NCI-H1092 treated with DMSO at 0.1 percent for 48 hours (cell line): ENCODE measurements at regions not wholly inside any gene's neighbourhood (a gene's known extent, or its start where the extent isn't known, plus 50 kb on each side); places are given as distances from the start of the nearest gene placed in this dataset.
A peak's percentile ranks its signal among the peaks of the same experiment; 100 is the strongest.
"Not testable (repeated sequence)": the region's sequence is repeated elsewhere in the genome, so short reads cannot be mapped to it uniquely, and the experiment has no call there.

ENCODE experiments used
- DNase-seq: peaks from one replicate; lab custom pipeline; 2025; lab: John Stamatoyannopoulos, UW

GRCh38 chr1:149635290-149635899, 51.7 kb downstream of the PPIAL4C start:
- not testable (repeated sequence) for DNase-seq

GRCh38 chr1:149636286-149637122, 52.9 kb downstream of the PPIAL4C start:
- DNase-seq, result peak; percentile 33

GRCh38 chr1:149638481-149638880, 54.8 kb downstream of the PPIAL4C start:
- not testable (repeated sequence) for DNase-seq

- not testable (repeated sequence) for DNase-seq
Measured at GRCh38 chr1:149638901-149639658, 55.4 kb downstream of the PPIAL4C start.

GRCh38 chr1:149641179-149641578, 57.5 kb downstream of the PPIAL4C start:
- DNase-seq, result not testable (repeated sequence)

GRCh38 chr1:149644818-149645217, 61.2 kb downstream of the PPIAL4C start:
- DNase-seq, result not testable (repeated sequence)

GRCh38 chr1:149646360-149647017, 62.8 kb downstream of the PPIAL4C start:
- not testable (repeated sequence) for DNase-seq

- DNase-seq, result not testable (repeated sequence)
Measured at GRCh38 chr1:149647018-149647373, 63.3 kb downstream of the PPIAL4C start.

GRCh38 chr1:149657750-149658149, 74.1 kb downstream of the PPIAL4C start:
- DNase-seq, result not testable (repeated sequence)

GRCh38 chr1:149658175-149658574, 74.5 kb downstream of the PPIAL4C start:
- not testable (repeated sequence) for DNase-seq

- DNase-seq, result not testable (repeated sequence)
Measured at GRCh38 chr1:149664624-149665023, 81.0 kb downstream of the PPIAL4C start.

GRCh38 chr1:149665033-149665432, 81.4 kb downstream of the PPIAL4C start:
- DNase-seq, result not testable (repeated sequence)

GRCh38 chr1:149665528-149665927, 81.9 kb downstream of the PPIAL4C start:
- DNase-seq, result not testable (repeated sequence)

GRCh38 chr1:149673231-149673909, 89.7 kb downstream of the PPIAL4C start:
- not testable (repeated sequence) for DNase-seq

GRCh38 chr1:149674921-149675320, 91.3 kb downstream of the PPIAL4C start:
- DNase-seq, result not testable (repeated sequence)

GRCh38 chr1:149677359-149677758, 93.7 kb downstream of the PPIAL4C start:
- not testable (repeated sequence) for DNase-seq

- DNase-seq, result not testable (repeated sequence)
Measured at GRCh38 chr1:149686593-149687238, 95.8 kb upstream of the FCGR1A start.

- not testable (repeated sequence) for DNase-seq
Measured at GRCh38 chr1:149691399-149691798, 91.1 kb upstream of the FCGR1A start.

- not testable (repeated sequence) for DNase-seq
Measured at GRCh38 chr1:149692804-149693539, 89.5 kb upstream of the FCGR1A start.

- DNase-seq, result not testable (repeated sequence)
Measured at GRCh38 chr1:149695066-149695465, 87.4 kb upstream of the FCGR1A start.
